Ectodermal cell (in vitro differentiated cells): ENCODE measurements at regions not wholly inside any gene's neighbourhood (a gene's known extent, or its start where the extent isn't known, plus 50 kb on each side); places are given as distances from the start of the nearest gene placed in this dataset.

Source experiments
- H3K27ac ChIP-seq: 2 replicates; pipeline ENCODE4 v1.7.0; 2013; ENCODE audit warnings: mild to moderate bottlenecking, low read depth, low read length; ENCODE audit not compliant: insufficient read depth, poor library complexity, severe bottlenecking
- H3K27me3 ChIP-seq: 2 replicates; pipeline ENCODE4 v1.7.0; 2013; ENCODE audit warnings: mild to moderate bottlenecking, low read length; ENCODE audit not compliant: insufficient read depth, control insufficient read depth, poor library complexity, severe bottlenecking
- H3K36me3 ChIP-seq: one replicate; pipeline ENCODE4 v1.7.0; 2013; ENCODE audit warnings: low read length; ENCODE audit not compliant: control insufficient read depth, insufficient read depth
- H3K4me1 ChIP-seq: one replicate; pipeline ENCODE4 v1.7.0; 2013; ENCODE audit warnings: low read length; ENCODE audit not compliant: control insufficient read depth, insufficient read depth
- H3K4me3 ChIP-seq: 2 replicates; pipeline ENCODE4 v1.7.0; 2013; ENCODE audit warnings: low read depth, low read length, control low read depth; ENCODE audit not compliant: insufficient read depth
- H3K9me3 ChIP-seq: 2 replicates; pipeline ENCODE4 v1.7.0; 2013; ENCODE audit warnings: mild to moderate bottlenecking, low read length, moderate library complexity; ENCODE audit not compliant: control insufficient read depth
- WGBS, 2 experiments: methylation state at CpG; one replicate each; pipeline ENCODE4 v1.1.7; 2013; ENCODE audit warnings: missing lambda C conversion rate in 2 of 2; 5-methylcytosine and 5-hydroxymethylcytosine counted together

DNA sequence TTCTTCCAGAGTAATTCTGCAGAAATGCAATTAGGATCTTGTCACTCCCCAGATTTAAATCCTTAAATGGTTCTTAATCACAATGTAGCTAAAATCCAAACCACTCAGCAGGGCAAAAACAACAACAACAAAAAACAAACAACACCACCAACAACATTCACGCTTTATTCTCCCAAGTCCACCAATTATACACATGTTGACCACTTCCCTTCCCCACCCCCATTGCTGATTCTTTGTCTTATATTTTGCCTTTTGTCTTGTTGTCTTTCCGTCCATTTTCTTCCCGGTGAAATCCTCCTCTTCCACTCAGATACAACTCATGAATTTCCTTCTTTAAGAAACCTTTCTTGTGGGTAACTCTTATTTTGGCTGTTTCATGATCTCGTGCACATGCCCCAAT, 902.8 kb downstream of the EPHA4 start:
- no peak overlapping the region for H3K4me3 ChIP-seq
- no peaks in the 10 kb centered on the region for H3K27me3 ChIP-seq
- no peaks in the 10 kb centered on the region for H3K36me3 ChIP-seq
- no peak overlapping the region for H3K27ac ChIP-seq
- no peaks in the 10 kb centered on the region for H3K9me3 ChIP-seq
- H3K4me1 ChIP-seq: no peaks in the 10 kb centered on the region
- WGBS, 2 experiments: 92 to 94% methylated on average over 4 of the region's 4 CpGs

DNA sequence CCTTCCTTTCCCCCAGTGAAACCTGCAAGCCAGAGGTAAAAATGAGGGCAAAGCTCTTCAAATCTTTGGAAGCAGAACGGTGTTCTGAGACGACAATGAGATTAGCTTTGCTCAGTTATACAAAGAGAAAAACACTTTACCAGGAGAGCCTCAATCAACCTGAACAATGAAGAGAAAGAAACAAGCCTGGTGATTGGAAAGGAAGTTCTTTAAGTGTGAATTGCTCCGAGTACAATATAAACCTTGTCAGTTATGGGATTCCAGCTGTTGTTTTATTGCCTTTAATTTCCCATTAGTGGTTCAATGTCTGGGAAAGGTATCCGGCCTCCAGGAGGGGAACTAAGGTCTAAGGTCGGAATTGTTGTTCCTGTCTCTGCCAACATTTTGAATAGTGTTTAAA, 901.6 kb downstream of the EPHA4 start:
- Histone ChIP-seq H3K4me1 (no peaks in the 10 kb centered on the region), H3K27me3 (no peaks in the 10 kb centered on the region), H3K36me3 (no peaks in the 10 kb centered on the region), H3K27ac (no peak overlapping the region), H3K4me3 (no peak overlapping the region), H3K9me3 (no peaks in the 10 kb centered on the region)
- 47 to 60% methylated on average over 3 to 5 of the region's 5 CpGs for WGBS, 2 experiments

DNA sequence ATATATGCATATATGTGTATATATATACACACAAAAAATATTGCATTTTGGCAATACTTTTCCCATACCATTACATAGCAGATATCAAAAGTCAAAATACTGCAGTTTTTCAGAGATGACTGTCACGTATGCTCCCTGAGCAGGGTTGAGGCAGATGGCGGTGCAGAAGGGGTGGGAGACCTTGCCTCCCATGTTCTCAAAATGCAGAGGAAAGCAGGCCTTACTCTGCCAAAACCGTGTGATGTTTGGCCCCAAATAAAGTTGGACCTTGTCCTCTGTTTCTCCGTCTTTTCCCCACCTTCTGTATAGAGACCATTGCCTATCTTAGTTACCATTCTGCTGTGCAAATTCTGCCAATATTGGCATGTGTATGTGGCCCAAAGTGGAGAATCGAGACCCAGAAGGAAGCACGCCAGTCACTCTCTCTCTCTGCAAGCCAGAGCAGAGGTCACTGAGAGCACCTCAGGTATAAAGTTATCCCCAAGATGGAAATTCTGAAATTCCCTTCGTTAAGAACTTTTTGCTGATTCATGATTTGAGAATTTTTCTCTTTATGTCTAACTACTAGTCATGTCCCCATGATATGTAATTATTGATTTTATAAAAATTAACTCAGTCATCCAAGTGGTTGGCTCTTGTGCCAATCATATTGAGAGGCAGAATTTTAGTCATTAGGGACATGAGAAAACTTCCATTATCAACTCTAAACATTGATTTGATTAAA, 898.8 kb downstream of the EPHA4 start:
- Histone ChIP-seq H3K4me3 (no peak overlapping the region), H3K27me3 (no peaks in the 10 kb centered on the region), H3K36me3 (no peaks in the 10 kb centered on the region), H3K4me1 (no peaks in the 10 kb centered on the region), H3K9me3 (no peaks in the 10 kb centered on the region), H3K27ac (no peak overlapping the region)
- WGBS, 2 experiments: 93 to 97% methylated on average over 6 to 7 of the region's 7 CpGs

DNA sequence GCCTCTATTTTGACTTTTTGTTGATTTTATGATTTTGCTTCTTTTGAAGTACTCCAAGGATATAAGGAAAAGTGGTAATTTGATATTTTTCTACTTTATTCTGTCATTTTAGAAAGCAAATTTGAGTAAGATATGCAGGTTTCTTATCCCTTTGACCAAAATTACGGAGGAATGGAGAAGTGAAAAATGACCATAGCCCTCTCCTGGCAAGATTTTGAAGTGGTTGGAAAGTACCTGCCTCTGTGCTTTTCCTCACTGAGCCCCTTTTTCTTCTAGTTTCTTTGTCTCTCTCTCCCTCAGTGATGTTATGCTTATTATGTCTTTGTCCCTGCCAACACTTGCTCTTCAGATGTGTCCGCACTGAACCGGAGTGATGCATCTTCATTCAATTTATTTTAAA, 898.1 kb downstream of the EPHA4 start:
- WGBS, 2 experiments: 86 to 94% methylated on average over 1 to 3 of the region's 3 CpGs
- H3K4me3 ChIP-seq: no peak overlapping the region
- H3K27ac ChIP-seq: no peak overlapping the region
- no peaks in the 10 kb centered on the region for H3K36me3 ChIP-seq
- H3K9me3 ChIP-seq: no peaks in the 10 kb centered on the region
- no peaks in the 10 kb centered on the region for H3K27me3 ChIP-seq
- H3K4me1 ChIP-seq: no peaks in the 10 kb centered on the region

DNA sequence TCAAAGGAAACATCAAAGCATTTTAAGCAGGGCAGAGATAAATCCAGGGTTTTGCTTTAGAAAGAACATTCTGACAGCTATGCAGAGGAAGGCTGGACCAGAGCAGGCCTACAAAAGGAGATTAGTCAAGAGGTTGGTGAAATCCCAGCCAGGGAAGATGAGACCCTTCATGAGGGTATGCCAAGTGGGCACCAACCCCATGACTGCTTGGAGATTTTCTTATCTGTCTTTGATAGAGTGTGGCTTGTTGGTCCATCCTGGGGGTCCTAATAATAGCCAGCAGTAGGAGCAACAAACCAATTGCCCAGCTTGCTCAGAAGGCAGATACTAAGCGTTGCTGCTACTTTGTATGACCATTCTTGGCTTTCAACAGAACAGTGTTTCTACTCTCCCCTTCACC, 895.4 kb downstream of the EPHA4 start:
- H3K4me1 ChIP-seq: no peaks in the 10 kb centered on the region
- 94 to 97% methylated on average over 1 of the region's 1 CpG for WGBS, 2 experiments

DNA sequence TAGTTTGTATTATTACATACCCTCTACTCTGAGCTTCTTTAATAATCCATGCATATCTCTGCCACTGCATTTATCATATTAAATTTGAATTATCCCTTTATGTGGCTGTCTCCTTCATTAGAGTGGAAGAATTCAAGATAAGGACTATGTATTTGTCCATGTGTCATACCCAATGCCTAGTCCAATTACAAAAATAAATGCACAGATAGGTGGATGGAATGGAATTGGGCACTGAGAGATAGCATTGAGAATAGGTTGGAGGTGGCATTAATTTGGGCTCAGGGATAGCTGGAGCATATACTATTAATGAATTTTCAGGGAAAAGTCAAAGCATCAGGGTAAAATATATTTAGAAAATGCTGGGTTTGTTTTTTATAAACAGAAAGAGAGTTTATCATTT, 893.2 kb downstream of the EPHA4 start:
- H3K9me3 ChIP-seq: no peaks in the 10 kb centered on the region
- H3K27me3 ChIP-seq: no peaks in the 10 kb centered on the region
- H3K36me3 ChIP-seq: no peaks in the 10 kb centered on the region
- H3K4me3 ChIP-seq: no peak overlapping the region
- H3K4me1 ChIP-seq: no peaks in the 10 kb centered on the region
- no peak overlapping the region for H3K27ac ChIP-seq

More for the DNA sequence above, 895.4 kb downstream of the EPHA4 start:
- H3K9me3 ChIP-seq: no peaks in the 10 kb centered on the region
- no peak overlapping the region for H3K4me3 ChIP-seq
- H3K27ac ChIP-seq: no peak overlapping the region
- H3K27me3 ChIP-seq: no peaks in the 10 kb centered on the region
- no peaks in the 10 kb centered on the region for H3K36me3 ChIP-seq

DNA sequence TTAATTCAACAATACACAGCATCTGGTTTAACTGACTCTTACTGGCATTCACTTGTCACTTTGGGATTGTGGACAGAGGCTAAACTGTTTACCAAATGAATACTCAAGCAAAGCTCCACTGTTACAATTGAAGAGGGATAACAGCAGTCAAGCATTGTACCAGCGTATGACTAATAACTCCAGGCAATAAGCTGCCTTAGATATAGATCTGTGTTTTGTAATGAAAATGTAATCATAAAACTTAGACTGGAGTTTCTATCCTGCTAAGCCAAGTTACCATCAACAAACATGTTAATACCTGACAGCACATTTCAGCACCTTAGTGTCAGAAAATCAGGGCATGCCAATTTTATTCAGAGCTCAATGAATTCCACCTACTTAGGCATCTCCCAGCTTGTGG, 889.5 kb downstream of the EPHA4 start:
- no peaks in the 10 kb centered on the region for H3K4me1 ChIP-seq
- no peaks in the 10 kb centered on the region for H3K27me3 ChIP-seq
- H3K27ac ChIP-seq: no peak overlapping the region
- no peaks in the 10 kb centered on the region for H3K9me3 ChIP-seq
- H3K4me3 ChIP-seq: no peak overlapping the region
- 89 to 90% methylated on average over 1 of the region's 1 CpG for WGBS, 2 experiments
- H3K36me3 ChIP-seq: no peaks in the 10 kb centered on the region

DNA sequence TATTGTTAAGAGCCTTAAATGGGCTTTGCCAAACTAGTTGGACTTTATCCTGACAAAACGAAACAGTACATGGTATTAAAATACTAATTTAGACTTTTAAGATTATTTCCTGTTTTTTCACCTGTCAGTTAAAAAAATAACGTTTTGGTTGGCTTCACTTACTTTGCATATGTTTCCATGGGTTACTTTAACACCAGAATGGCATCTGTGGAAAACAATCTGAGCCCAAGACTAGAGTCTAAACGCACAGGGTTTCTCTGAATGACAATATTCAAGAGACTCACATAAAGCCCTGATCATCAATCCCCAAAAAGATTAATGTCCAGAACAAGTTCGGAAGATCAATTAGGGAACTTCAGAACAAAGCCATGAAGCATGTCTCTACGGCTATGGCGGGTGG, 888.0 kb downstream of the EPHA4 start:
- Histone ChIP-seq H3K27me3 (no peaks in the 10 kb centered on the region), H3K36me3 (no peaks in the 10 kb centered on the region), H3K4me1 (no peaks in the 10 kb centered on the region), H3K27ac (no peak overlapping the region), H3K4me3 (no peak overlapping the region), H3K9me3 (no peaks in the 10 kb centered on the region)
- WGBS, 2 experiments: 86 to 87% methylated on average over 2 to 6 of the region's 6 CpGs

DNA sequence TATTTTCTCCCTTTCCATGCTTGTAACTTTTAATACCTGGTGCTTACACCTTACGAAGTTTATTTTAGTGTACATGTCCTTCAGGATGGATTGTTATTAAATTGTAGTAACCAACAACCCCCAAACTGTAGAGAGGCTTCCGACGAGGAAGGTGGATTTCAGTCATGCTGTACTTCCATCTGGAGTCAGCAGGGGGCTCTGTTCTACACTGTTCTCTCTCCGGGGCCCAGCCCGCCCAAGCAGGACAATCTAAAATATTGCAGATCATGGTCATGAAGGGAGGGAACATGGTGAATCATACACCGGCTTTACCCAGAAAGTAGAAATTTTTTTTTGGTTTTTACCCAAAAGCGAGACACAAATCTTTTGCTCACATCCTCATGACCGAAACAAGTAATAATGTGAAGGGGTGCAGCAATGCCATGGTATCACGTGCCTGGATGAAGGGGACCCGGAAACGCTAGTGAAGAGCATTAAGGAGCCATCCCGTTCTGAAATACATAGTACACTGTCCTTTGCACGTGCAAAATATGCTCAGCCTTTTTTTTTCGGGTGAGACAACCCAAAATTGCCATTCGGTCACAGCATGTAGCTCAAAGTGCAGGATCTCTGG, 884.8 kb downstream of the EPHA4 start:
- H3K9me3 ChIP-seq: no peaks in the 10 kb centered on the region
- H3K27me3 ChIP-seq: no peaks in the 10 kb centered on the region
- H3K4me1 ChIP-seq: no peaks in the 10 kb centered on the region
- 71 to 74% methylated on average over 14 of the region's 15 CpGs for WGBS, 2 experiments
- no peak overlapping the region for H3K4me3 ChIP-seq
- no peak overlapping the region for H3K27ac ChIP-seq
- H3K36me3 ChIP-seq: no peaks in the 10 kb centered on the region

DNA sequence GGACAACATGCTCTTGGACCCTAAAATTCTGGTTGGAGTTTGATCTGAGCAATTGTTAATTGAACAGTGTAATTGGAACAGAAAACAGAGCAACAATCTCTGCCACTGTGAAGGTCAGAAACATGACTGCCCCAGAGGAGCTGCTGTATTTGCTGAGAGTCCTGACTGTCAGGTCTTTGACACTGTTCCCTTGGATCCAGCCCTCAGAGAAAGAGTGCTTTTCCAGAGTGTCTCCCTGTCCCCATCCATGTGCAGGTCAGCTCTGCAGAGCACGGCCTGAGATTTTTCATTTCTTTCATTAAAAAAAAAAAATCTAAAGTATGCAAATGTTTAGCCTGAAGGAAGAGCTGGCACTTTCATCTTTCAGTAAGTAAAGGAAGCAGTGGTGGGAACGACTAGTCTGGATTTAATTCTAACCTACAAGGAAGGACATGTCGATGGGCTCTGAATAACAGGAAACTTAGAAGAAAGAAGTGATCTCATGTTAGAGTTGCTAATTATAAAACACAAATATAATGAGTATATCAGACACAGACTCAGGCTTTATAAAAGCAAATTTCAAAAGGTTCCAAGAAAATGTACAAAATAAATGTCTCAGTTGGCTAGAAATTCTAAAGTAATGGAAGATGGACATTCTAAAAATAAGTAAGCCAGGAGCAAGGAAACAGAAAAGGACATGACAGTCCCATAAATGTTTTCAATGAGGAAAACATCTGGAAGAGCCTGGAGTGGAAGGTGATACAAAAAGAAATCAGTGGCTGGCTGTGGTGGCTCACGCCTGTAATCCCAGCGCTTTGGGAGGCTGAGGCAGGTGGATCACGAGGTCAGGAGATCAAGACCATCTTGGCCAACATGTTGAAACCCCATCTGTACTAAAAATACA, 876.5 kb downstream of the EPHA4 start:
- no peaks in the 10 kb centered on the region for H3K4me1 ChIP-seq
- no peaks in the 10 kb centered on the region for H3K27me3 ChIP-seq
- WGBS, 2 experiments: 90 to 94% methylated on average over 4 to 6 of the region's 6 CpGs
- no peak overlapping the region for H3K4me3 ChIP-seq
- no peak overlapping the region for H3K27ac ChIP-seq
- no peaks in the 10 kb centered on the region for H3K36me3 ChIP-seq
- no peaks in the 10 kb centered on the region for H3K9me3 ChIP-seq
